ENCODE measurements at regions not wholly inside any gene's neighbourhood (a gene's known extent, or its start where the extent isn't known, plus 50 kb on each side); places are given as distances from the start of the nearest gene placed in this dataset.

- TF ChIP-seq CTCF (conservative IDR thresholded peaks at IDR 0.05; ENCODE audit: low read length) = no peak
Observed at GRCh38 chr3:33932010-33932764, 133.8 kb downstream of the PDCD6IP start.

GRCh38 chr3:33936171-33936920, 137.9 kb downstream of the PDCD6IP start:
- DNase-seq (ENCODE audit: low read depth) = no peak
- H3K4me3 ChIP-seq (ENCODE audit: low read length) = no peak overlapping the region
- no peak for TF ChIP-seq CTCF (conservative IDR thresholded peaks at IDR 0.05; ENCODE audit: low read length)

More at GRCh38 chr3:33932010-33932764, 133.8 kb downstream of the PDCD6IP start:
- H3K4me3 ChIP-seq (ENCODE audit: low read length) = no peak overlapping the region
- DNase-seq (ENCODE audit: low read depth) = no peak

- no peak overlapping the region for H3K4me3 ChIP-seq (ENCODE audit: low read length)
- no peak for DNase-seq (ENCODE audit: low read depth)
- TF ChIP-seq CTCF (conservative IDR thresholded peaks at IDR 0.05; ENCODE audit: low read length) = no peak
Observed at GRCh38 chr3:33936921-33937525, 138.6 kb downstream of the PDCD6IP start.

GRCh38 chr3:33937628-33938027, 139.2 kb downstream of the PDCD6IP start:
- H3K4me3 ChIP-seq (ENCODE audit: low read length) = no peak overlapping the region
- no peak for DNase-seq (ENCODE audit: low read depth)
- no peak for TF ChIP-seq CTCF (conservative IDR thresholded peaks at IDR 0.05; ENCODE audit: low read length)

GRCh38 chr3:33940149-33940548, 141.7 kb downstream of the PDCD6IP start:
- DNase-seq (ENCODE audit: low read depth) = no peak
- no peak for TF ChIP-seq CTCF (conservative IDR thresholded peaks at IDR 0.05; ENCODE audit: low read length)
- no peak overlapping the region for H3K4me3 ChIP-seq (ENCODE audit: low read length)

- no peak overlapping the region for H3K4me3 ChIP-seq (ENCODE audit: low read length)
- no peak for DNase-seq (ENCODE audit: low read depth)
- no peak for TF ChIP-seq CTCF (conservative IDR thresholded peaks at IDR 0.05; ENCODE audit: low read length)
Observed at GRCh38 chr3:33940736-33941135, 142.3 kb downstream of the PDCD6IP start.

Data from AG10803 (cell line).